WERI-Rb-1 (cell line): ENCODE measurements at regions not wholly inside any gene's neighbourhood (a gene's known extent, or its start where the extent isn't known, plus 50 kb on each side); places are given as distances from the start of the nearest gene placed in this dataset.

Source experiments
- DNase-seq: peaks from one replicate; pipeline ENCODE4 v3.0.0-alpha.2; 2020
- H3K27ac ChIP-seq: fragments of 250-450 bp; sonication (Bioruptor Pico); 2 replicates; pipeline ENCODE4 v1.5.1; 2020; ENCODE audit warnings: mild to moderate bottlenecking, moderate library complexity
- H3K27me3 ChIP-seq: fragments of 250-450 bp; sonication (Bioruptor Pico); 2 replicates; pipeline ENCODE4 v1.5.1; 2021; ENCODE audit warnings: mild to moderate bottlenecking, low read depth, moderate library complexity; ENCODE audit not compliant: insufficient read depth, severe bottlenecking
- H3K36me3 ChIP-seq: fragments of 250-450 bp; sonication (Bioruptor Pico); 2 replicates; pipeline ENCODE4 v1.5.1; 2020; ENCODE audit warnings: mild to moderate bottlenecking, moderate library complexity
- H3K4me3 ChIP-seq: 2 replicates; pipeline ENCODE4 v1.5.1; 2011; ENCODE audit warnings: low read depth, mild to moderate bottlenecking, control low read depth, low read length
- H3K9me3 ChIP-seq: fragments of 250-450 bp; sonication (Bioruptor Pico); 2 replicates; pipeline ENCODE4 v1.5.1; 2021; ENCODE audit warnings: mild to moderate bottlenecking, moderate library complexity; ENCODE audit not compliant: severe bottlenecking
- CTCF ChIP-seq: IDR thresholded peaks from 2 replicates; pipeline ENCODE4 v1.5.1; 2011; ENCODE audit warnings: low read depth, mild to moderate bottlenecking, control low read depth, inconsistent platforms, low read length

- Histone ChIP-seq H3K9me3 (no peaks in the 10 kb centered on the region), H3K36me3 (no peaks in the 10 kb centered on the region), H3K4me3 (no peak overlapping the region), H3K27ac (no peak overlapping the region), H3K27me3 (no peaks in the 10 kb centered on the region)
- DNase-seq, result no peak
- TF ChIP-seq CTCF, result no peak
Measured at GRCh38 chr3:25281732-25282126, 146.3 kb upstream of the RARB start.

- no peak for TF ChIP-seq CTCF
- H3K27ac ChIP-seq, result no peak overlapping the region
- no peaks in the 10 kb centered on the region for H3K27me3 ChIP-seq
- H3K9me3 ChIP-seq, result no peaks in the 10 kb centered on the region
- H3K4me3 ChIP-seq, result no peak overlapping the region
- no peaks in the 10 kb centered on the region for H3K36me3 ChIP-seq
- peak; percentile 52 for DNase-seq
Measured at GRCh38 chr3:25283613-25284012, 144.4 kb upstream of the RARB start.

GRCh38 chr3:25284249-25284648 is 143.8 kb upstream of the RARB start:
- Histone ChIP-seq H3K36me3 (no peaks in the 10 kb centered on the region), H3K27me3 (no peaks in the 10 kb centered on the region), H3K4me3 (no peak overlapping the region), H3K27ac (no peak overlapping the region), H3K9me3 (no peaks in the 10 kb centered on the region)
- no peak for DNase-seq
- no peak for TF ChIP-seq CTCF

- no peak for TF ChIP-seq CTCF
- Histone ChIP-seq H3K36me3 (no peaks in the 10 kb centered on the region), H3K9me3 (no peaks in the 10 kb centered on the region), H3K4me3 (no peak overlapping the region), H3K27me3 (no peaks in the 10 kb centered on the region), H3K27ac (no peak overlapping the region)
- no peak for DNase-seq
Measured at GRCh38 chr3:25287291-25287884, 140.7 kb upstream of the RARB start.

GRCh38 chr3:25288413-25288812 is 139.7 kb upstream of the RARB start:
- no peaks in the 10 kb centered on the region for H3K9me3 ChIP-seq
- TF ChIP-seq CTCF, result no peak
- no peak overlapping the region for H3K4me3 ChIP-seq
- no peaks in the 10 kb centered on the region for H3K36me3 ChIP-seq
- no peak for DNase-seq
- no peaks in the 10 kb centered on the region for H3K27me3 ChIP-seq
- H3K27ac ChIP-seq, result no peak overlapping the region

GRCh38 chr3:25289156-25289555 is 138.9 kb upstream of the RARB start:
- Histone ChIP-seq H3K27me3 (no peaks in the 10 kb centered on the region), H3K27ac (no peak overlapping the region), H3K4me3 (no peak overlapping the region), H3K36me3 (no peaks in the 10 kb centered on the region), H3K9me3 (no peaks in the 10 kb centered on the region)
- no peak for DNase-seq
- no peak for TF ChIP-seq CTCF
